Sigmoid colon (tissue), 4 donors: ENCODE measurements at regions not wholly inside any gene's neighbourhood (a gene's known extent, or its start where the extent isn't known, plus 50 kb on each side); places are given as distances from the start of the nearest gene placed in this dataset.

Experiments used
- CTCF ChIP-seq, 4 experiments: fragments of 450-650 bp in 3 of 4; fragments of 200-600 bp in 1 of 4; IDR thresholded peaks; one replicate each; pipeline ENCODE4 v1.5.1; 2016 to 2019; ENCODE audit warnings: antibody characterized with exemption in 4 of 4, mild to moderate bottlenecking in 3 of 4, moderate library complexity in 2 of 4
- EP300 ChIP-seq, 4 donors: sonication (generic); formaldehyde crosslinking; IDR thresholded peaks; one replicate each; pipeline ENCODE4 v1.6.1; 2017; ENCODE audit warnings: antibody characterized with exemption in 4 of 4
- POLR2A ChIP-seq, 2 donors: fragments of 450-650 bp; IDR thresholded peaks; one replicate each; pipeline ENCODE4 v1.6.1; 2016; ENCODE audit warnings: antibody characterized with exemption in 2 of 2, mild to moderate bottlenecking in 2 of 2, moderate library complexity in 2 of 2
- POLR2AphosphoS5 ChIP-seq, 4 donors: sonication (generic); formaldehyde crosslinking; IDR thresholded peaks; one replicate each; pipeline ENCODE4 v1.6.1; 2017; ENCODE audit warnings: antibody characterized with exemption in 4 of 4

GRCh38 chr2:158894572-158894971 is 73.9 kb upstream of the TANC1 start:
- TF ChIP-seq CTCF (IDR thresholded peaks at IDR 0.05) (no peak), POLR2A (IDR thresholded peaks at IDR 0.05) (no peak), POLR2AphosphoS5 (IDR thresholded peaks at IDR 0.05) (no peak), EP300 (IDR thresholded peaks at IDR 0.05) (no peak)
